HG03520 (cell line): ENCODE measurements at regions not wholly inside any gene's neighbourhood (a gene's known extent, or its start where the extent isn't known, plus 50 kb on each side); places are given as distances from the start of the nearest gene placed in this dataset.

Experiments
- ATAC-seq: cut with Tn5 transposase; IDR thresholded peaks from one replicate; pipeline ENCODE4 v1.9.1; 2021; ENCODE audit warnings: mild to moderate bottlenecking, moderate library complexity; ENCODE audit not compliant: unreplicated experiment

DNA sequence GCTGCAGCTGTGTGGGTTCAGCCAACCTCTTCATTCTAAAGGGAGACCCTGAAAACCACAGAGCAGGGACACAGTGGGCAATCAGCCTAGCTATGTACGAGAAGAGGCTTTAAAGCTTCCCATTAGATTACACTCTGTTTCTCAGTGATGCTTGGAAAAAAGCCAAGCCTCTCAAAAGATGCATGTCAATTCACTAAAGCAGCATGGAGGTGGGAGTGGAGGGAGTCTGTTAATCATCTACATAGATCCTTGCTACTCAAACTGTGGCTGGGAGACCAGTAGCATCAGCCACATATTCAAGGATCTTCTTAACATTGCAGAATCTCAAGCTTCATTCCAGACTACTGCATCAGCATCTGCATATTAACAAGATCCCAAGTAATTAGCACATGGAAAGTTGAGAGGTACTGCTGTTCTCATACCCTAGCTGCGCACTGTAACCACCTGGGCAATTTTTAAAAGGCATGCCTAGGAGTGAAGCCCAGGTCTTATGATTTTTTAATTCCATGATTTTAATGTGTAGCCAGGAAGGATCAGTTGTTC is 305.9 kb downstream of the PMP22 start:
- no peak for ATAC-seq

DNA sequence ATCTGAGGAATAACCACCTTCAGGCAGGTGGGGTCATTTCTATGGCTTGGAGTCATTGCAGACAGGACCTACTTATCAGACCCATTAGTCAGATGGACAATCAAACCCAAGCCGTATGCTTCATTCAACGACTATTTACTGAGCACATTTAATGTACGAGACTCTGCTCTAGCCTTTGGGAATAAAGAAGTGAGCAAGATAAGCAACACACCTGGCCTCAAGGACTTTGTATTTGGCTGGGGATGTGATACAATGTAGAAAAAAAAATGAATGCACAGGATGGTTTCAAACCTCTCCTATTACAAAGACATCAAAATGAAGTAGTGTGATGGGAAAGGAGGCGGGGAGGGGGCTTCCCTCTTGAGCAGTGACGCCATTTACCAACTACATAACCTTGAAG is 311.7 kb downstream of the PMP22 start:
- ATAC-seq, result no peak

DNA sequence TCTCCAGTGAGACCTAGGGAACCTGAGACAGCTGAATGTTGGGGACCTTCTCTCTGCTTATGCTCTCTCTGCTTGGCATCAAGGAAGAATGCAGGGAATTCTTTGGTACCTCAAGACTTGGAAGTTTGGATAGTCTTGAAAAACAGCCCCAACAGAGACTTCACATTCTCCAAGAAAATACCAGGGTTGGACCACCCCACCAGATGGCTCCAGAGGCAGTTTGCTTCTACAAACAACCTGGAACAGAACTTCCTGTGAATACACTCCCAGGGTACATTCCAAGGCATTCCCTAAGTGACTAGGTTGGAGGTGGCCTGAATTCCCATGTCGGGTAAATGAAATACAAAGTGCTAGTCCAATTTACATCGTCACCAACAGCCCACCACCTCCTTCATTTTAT is 314.4 kb downstream of the PMP22 start:
- ATAC-seq, result no peak

DNA sequence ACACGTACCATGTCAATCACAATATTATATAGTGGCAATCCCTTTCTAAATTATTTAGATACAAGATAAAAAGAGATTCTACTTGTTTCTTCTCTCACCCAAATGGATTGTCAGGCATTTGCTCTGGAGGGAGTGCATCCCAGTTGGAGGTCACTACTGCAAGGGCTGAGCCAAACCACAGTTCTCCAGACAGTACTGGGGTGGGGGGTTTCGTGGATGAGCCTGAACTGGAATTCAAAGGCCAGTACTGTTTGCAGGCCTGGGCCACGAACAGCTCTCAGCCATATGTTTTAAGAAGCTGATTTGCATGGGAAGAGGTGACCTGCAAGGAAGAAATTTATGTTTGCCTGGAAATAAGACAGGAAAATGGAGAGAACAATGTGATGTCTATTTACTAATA is 314.9 kb downstream of the PMP22 start:
- no peak for ATAC-seq

DNA sequence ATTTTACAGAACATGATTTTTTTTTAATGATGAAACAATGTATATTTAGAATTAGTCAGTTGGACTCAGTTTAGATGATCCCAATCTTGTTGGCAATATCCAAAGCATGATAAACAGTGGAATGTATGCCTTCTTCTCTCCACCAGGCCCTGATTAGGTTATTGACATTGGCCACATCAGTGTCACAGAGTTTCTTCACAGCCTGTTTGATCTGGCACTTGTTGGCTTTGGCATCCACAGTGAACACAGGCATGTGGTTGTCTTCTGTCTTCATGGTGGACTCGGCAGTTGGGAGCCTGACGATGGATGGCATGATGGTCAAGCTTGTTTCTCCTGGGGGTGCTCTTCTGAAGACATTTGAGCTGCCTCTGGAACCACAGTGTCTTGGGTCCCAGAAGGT is 317.5 kb downstream of the PMP22 start:
- ATAC-seq, result no peak

DNA sequence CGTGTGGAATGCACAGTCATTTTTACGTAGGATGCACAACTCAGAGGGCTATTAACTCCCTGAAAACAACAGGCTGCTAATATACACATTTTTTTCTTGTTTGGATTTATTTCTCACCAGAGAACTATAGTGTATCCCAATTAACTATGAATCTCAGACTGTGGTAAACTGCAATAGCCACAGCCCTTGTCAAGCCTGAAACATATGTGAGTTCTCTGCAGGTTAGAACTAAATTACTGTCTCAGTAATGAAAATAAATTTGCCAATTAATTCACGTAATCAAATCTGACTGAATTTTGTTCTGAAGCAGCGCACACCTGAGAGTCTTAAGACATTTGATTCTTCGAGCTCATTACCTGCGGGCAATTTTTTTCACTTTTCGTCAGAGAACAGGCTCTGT is 318.6 kb downstream of the PMP22 start:
- no peak for ATAC-seq

DNA sequence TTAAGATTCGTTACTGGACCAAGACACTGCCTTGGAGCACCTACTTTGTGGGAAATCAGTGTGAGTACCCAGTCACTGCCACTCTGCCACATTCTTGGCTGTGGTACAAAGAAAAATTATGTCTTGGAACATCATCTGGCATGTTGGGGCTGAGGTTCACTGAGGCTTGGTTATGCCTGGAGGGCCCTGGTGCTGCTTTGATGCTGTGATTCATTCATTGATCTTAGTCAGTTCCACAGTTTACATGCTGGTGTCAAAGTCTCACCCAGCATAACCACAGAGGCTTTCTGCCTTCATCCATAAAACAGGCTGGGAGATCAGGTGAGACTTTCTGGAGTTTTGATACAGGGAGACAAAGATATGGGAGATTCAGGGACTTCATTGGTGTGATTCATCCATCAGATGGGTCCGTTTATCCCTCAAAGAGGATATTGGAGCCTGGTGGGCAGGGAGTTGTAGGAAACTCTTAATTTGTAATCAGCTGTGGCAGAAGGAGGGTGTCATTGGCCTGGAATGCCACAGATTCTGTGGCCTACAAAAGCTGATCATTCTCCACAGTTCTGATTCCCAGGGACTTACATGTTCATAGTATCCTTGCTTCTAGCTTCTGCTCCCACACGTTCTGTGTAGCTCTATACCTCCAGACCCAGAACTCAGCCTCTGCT is 322.5 kb downstream of the PMP22 start:
- ATAC-seq, result no peak

DNA sequence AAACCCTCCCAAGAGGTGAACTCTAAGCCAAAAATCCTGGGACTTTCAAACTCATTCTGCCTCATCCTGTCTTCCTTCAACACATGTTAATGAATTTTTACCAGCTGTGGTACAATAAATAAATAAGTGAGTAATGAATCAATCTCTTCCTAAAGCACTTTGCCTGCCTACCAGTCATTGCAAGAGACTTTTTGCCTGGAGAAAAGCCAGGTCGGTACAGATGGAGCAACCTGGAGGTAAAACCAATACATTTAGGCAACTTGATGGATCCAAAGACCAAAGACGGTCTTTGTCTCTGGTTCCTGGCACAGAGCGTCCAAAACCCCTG is 324.2 kb downstream of the PMP22 start:
- ATAC-seq, result no peak

DNA sequence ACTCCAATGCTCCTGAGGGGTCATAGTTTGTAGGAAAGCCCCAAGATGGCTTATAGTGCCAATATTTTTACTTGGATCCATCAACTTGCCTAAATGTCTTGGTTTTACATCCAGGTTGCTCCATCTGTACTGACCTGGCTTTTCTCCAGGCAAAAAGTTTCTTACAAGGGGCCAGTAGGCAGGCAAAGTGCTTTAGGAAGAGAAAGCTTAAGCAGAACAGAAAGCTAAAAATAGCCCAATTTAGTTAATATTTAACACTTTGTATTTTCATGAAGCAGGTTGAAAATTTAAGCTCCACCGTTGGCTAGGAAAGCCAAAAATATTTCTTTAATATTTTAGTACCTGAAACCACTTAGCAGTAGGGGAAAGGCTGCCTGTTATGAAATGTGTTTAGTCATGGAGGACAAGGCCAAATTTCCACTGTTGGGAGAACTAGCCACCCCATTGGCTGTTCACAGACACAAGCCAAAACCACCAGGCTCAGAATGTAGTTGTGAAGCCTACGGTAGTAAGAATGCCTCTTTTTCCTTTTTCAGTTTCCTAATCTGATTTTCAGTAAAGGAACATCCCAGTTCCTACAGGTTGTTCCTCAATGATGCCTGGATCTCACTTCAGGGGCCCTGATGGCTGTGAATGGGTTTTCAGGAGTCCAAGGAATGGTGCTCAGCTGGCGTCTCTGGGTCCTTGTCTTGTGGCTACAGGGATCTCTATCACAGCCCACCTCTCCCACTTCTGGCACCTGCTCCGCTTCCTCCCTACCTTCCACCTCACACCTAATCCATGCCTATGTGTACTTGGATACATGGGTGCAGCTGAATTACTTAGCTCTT is 324.8 kb downstream of the PMP22 start:
- no peak for ATAC-seq

DNA sequence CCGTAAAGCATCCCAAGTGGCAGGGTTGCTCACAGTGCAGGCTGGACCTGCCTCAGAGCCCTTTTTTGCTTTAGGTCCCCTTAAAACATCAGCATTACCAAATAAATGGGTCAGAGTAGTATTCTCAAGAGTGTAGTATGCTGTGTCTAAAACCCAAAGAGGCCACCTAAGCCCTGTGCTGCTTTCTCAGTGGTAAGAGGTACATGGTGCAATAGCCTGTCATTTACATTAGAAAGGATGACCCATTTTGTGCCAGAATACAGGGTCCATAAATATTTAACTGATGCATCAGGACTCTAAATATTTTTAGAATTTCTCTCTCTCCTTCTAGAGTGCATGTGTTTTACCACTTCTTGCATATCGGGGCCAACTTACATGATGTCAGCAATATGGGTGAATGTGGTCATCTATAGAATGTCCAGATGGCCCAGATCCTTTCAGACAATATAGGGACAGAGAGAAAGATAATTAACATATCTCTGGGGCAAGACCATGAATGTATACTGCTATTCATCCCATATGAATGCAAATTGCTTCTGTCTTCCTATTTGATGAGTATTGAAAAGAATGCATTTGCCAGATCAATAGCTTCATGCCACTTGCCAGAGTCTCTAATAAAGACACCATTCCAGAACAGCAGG is 329.2 kb downstream of the PMP22 start:
- ATAC-seq, result no peak

DNA sequence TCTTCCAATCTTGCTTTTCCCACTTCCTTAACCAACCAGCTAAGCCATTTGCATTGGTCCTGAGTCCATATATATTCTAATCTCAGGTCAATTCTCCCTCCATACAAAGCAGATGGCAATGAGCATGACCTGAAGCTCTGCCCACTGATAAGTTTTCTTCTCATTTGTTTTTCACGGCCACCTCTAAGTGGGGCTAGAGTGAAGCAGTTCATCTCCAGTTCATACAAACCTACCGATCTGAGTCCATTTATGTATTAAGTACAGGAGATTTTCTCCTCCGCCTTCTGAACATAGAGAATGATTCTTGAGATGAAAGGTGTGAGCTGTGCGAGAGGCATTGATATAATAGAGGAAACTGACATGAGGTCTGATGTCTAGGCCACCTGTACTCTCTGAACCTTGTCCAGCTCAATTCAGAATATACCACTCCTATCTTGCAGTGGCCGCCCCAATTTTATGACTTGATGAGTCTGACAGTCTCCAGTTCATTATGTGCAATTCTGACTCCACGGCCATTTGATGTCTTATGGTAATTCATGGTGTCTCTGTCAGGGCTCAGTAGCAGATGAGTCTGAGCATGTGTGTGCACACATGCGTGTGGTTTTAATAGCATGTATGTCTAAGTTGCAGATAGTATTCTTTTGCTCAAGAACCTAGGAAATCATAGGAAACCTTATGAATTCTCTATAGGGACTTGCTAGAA is 329.8 kb downstream of the PMP22 start:
- no peak for ATAC-seq

DNA sequence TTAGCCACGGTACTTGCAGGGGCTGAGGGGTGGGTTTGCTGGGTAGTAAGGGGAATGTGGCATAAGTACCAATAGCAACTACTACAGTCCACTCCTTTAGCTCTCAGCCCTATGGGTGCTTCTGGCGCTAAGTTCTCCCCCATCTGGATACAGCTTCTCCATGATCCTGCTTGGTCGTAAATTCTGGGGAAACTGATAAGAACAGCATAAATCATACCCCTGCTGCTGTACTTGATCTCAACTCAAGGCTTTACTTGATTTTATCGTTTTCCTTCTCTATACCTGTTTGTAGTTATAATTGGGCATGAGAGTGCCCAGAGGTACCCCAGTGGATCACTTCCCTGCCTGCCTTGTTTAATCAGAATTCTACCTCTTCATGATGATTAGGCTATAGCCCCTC is 331.4 kb downstream of the PMP22 start:
- no peak for ATAC-seq

DNA sequence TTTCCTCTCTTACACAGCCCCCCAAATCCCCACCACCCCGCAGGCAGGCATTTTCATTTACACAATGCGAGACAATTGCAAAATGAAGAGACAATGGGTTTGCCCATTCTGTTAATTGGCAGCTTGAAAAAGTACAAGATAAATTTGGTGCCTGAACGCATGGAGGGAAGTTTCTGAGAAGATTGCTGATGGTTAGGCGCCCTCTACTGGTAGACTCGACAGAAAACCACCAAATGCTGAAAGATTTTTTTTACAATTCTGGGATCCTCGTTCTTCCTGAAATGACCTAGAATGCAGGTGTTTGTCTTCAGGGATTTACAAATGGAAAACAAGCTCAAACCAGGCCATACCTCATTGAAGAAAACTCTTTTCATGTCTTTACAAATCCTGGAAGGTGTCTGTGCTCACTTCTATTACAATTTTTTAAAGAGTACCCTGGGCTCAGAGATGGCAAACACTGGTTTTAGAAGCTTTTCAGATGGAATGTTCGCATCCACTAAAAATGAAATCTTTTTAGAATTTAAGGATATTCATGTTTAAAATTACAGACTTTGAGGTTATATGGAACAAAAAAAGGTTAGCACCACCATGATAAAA is 338.5 kb downstream of the PMP22 start:
- no peak for ATAC-seq

DNA sequence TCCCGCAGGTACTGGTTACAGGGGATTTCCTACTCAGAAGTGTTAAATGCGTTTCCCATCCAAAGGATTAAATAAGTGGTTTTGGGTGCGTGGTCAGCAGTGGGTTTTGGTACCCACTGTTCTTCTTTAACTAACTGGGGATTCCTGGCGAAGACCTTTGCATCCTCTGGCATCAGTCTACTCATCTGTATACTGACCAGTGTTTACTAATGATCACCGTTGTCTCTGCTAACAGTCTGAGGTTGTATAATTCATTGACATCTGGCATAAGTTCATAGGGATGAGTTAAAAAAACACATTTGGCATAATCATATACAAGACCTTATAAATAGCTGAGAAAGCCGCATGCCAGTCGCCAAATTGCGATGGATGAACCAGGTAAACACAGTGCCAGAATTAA is 339.1 kb downstream of the PMP22 start:
- ATAC-seq, result no peak

DNA sequence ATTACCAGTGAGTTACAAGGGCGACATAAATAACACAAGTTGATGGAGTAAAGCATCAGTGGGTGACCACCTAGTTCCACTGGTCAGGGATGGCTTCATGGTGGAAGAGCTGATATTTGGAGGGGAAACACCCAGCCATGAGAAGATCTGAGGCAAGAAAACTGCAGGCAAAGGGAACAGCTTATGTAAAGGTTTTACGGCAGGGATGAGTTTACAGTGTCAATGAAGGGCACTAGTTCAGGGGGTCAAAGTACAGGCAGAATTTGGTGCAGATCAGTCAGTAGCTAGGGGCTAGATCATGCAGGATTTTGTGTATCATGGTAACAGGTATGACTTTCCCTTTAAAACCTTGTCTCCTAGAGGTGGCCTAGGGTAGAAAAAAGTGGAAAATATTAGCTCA is 339.6 kb downstream of the PMP22 start:
- ATAC-seq, result no peak

DNA sequence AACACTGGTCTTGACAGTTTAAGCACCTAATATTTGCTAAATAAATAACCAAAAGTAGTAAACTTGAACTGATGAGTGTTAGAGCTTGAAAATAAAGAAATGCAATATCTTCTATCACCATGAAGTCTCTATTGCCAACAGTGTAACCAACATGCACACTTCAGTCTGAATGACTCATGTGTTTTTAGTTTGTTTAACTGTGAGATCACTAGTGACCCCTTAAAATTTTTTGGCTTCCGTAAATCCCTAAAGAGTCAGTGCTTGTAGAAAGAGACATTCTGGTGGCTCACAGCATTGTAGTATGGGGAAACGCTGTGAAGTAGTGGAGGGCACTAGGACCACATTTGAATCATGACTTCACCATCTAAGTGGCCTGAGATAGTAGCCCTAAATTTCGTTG is 341.1 kb downstream of the PMP22 start:
- ATAC-seq, result no peak

DNA sequence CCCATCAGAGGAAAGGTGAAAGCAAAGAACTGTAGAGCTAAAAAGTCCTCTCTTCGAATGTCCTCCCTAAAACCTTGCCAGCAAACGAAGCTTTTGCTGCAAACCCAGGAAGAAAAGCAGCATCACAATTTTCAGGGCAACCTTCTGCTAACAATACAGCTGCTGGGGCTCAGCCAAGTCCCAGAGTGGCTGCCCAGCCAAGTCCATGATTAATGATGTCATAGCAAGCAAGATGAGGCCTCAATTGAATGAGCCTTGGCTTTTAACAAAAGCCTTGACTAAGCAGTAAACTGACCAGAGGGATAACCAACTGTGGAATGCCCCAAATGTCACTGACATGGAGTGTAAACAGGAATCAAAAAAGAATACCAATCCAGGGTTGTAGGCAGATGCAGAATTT is 342.7 kb downstream of the PMP22 start:
- ATAC-seq, result no peak

DNA sequence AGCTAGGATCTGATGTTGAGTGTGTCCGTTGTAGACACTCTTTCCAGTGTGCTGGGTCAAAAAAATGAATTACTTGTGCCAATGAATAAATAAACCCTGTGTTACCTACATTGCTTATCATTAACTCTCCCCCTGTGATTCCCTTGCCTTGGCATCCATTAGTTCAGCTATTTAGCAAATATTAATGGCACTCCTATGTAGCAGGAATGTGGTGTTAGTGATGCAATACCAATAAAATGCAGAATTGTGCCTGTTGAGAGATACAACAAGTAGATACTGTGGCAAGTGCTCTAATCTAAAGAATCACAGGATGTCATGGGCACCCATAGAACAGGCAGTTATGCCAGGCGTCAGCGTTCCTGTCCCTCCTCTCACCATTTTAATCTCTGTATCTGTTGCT is 343.2 kb downstream of the PMP22 start:
- no peak for ATAC-seq

DNA sequence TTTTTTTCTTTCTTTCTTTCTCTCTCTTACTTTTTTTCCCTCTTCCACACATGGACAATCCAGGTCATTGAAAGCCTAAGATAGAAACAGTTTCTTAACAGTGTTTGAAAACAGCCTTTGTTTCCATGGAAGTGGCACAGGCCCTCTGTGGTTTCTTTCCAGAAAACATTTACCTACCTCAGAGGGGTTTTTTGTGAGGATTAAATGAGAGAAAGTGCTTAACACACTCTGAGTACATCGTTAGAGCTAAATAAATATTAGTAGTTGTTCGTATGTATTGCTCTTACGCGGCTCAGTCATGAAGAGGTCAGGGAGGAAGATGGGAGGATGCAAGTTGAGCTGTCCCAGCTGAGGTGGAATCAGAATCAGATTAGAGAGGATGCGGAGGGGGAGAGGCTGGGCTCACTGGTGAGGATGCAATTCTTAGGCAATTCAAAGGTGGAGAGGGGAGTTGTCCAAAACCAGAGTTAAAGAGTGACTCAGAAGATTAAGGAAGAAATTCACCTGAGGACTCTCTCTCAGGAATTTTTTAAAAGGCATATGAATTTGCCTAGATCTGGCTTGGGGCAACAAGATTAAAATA is 345.4 kb downstream of the PMP22 start:
- ATAC-seq, result no peak

DNA sequence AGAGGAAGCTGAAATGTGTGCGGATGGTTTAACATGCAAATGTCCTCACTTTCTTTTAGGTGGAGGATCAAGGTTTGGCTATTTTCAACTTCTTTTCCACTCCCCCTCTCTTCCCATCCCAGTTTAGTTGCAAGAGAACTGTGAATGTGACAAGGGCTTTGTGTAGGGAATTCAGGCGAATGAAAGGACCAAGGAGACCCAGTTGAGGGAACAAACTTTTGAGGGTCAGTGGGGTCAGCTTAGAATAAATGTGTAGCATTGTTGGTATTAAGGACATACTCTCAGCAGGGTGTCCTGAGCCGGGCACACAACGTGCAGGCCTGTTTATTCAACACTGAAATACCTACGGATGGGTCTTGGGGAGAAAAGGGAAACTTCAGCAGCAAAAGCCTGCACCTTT is 346.0 kb downstream of the PMP22 start:
- no peak for ATAC-seq

DNA sequence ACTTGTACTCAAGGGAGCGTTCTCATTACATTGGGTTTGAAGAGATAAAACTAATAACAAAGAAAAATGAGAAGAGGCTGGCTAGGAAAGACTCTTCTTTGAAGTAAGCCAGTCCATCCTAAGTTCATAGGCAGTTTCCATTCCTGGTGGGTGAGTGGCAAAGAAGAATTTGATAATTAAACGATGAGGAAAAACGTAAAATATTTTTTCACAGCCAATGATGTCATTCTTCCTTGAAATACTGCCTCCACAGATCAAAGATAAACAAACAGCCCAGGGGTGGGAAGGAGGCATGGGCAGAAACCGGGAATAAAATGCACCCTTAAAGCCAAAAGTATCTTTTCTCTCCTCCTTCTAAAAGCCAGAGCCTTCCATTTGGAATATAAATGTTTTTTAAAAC is 346.6 kb downstream of the PMP22 start:
- ATAC-seq, result no peak
